H1 (cell line): ENCODE measurements at regions not wholly inside any gene's neighbourhood (a gene's known extent, or its start where the extent isn't known, plus 50 kb on each side); places are given as distances from the start of the nearest gene placed in this dataset.

ENCODE experiments used
- ASH2L ChIP-seq: fragments of 200-600, 300-600 bp; sonication (generic); IDR thresholded peaks from one replicate; pipeline ENCODE4 v1.7.1; 2017; ENCODE audit warnings: low read length
- BCL11A ChIP-seq, 2 experiments: IDR thresholded peaks; one replicate each; pipeline ENCODE4 v1.6.1; 2011; ENCODE audit warnings: low read depth in 2 of 2, low read length in 2 of 2, mild to moderate bottlenecking in 2 of 2
- EZH2 ChIP-seq: fragments of 200-600 bp; sonication (generic); IDR thresholded peaks from 2 replicates; pipeline ENCODE4 v1.7.1; 2012; ENCODE audit warnings: low read depth, mild to moderate bottlenecking, moderate library complexity, low read length, inconsistent platforms; ENCODE audit not compliant: severe bottlenecking
- KDM5A ChIP-seq: fragments of 200-600 bp; IDR thresholded peaks from 2 replicates; pipeline ENCODE4 v1.7.1; 2012; ENCODE audit warnings: mild to moderate bottlenecking, low read length, inconsistent platforms, mixed read lengths
- TBP ChIP-seq: IDR thresholded peaks from 2 replicates; pipeline ENCODE4 v1.6.1; 2011; ENCODE audit warnings: low read depth, low read length, improper control_type of control experiment
- TEAD4 ChIP-seq: IDR thresholded peaks from 2 replicates; pipeline ENCODE4 v1.6.1; 2012; ENCODE audit warnings: low read depth, low read length, inconsistent platforms, mixed read lengths

- TF ChIP-seq BCL11A (IDR thresholded peaks at IDR 0.05; ENCODE audit: low read depth in 2 of 2, low read length in 2 of 2) (no peak), TBP (no peak), KDM5A (no peak), TEAD4 (no peak), EZH2 (no peak), ASH2L (no peak)
Observed at GRCh38 chr5:71864730-71865601, 145.9 kb downstream of the CARTPT start (continued).
